ENCODE measurements at regions not wholly inside any gene's neighbourhood (a gene's known extent, or its start where the extent isn't known, plus 50 kb on each side); places are given as distances from the start of the nearest gene placed in this dataset.

DNA sequence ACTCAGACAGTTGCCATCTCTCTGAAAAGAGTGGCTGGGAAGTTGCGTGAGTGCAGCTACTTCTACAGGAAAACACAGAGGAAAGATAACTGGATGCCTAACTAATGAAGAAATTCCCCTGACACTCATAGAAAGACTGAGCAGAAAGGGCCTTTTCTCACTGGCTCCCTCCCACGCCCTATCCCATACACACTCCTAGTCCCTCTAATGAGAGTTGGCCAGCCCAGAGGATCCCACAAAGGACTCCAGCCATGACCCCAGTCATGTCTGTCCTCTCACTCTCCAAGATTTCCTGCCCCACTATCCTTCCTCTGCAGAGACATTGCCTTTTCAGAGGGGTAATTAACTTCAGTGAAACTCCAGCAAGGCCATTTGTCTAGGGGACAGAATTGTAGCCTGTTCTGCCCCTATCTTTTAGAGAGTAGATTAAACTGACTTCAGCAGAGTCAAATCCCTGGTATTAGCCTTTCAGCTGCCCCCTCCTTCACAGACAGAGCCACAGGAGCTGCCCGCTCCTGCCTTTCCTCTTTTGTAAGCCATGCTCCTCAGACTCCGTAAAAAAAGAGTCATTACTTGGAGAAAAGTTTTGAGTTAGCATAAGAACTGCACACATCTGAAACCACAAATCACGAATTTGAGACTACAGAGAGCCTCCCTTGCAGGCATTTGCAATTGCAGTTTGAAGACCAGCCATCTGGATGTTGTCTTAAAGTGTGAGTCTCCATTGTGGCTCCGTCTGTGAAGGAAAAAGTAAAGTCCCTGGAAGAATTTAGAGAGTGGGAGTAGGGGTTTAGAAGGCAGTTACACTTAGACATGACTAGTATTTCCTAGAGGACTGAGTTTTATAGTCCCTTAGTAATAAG is 129.1 kb upstream of the SEMA6D start:
- DNase-seq (ENCODE audit: low read depth in 2 of 2, low spot score in 1 of 2): no peak

DNA sequence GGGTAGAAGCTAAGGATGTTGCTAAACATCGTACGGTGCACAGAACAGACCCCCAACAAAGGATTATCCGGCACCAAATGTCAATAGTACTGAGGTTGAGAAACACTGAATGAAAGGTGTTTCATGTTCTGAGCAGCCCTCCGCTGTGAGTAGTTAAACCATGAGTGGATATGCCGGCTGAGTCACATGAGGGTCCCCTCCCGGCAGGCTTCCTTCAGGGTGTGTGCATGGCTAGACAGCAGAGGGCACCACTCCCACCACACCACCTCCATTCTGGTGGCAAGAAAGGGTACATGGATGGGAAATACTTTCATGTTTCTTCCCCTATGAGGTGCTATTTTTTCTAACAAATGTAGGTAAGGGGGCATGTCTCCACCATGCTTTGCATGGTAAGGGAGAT is 128.3 kb upstream of the SEMA6D start:
- no peak for DNase-seq (ENCODE audit: low read depth in 2 of 2, low spot score in 1 of 2)

DNA sequence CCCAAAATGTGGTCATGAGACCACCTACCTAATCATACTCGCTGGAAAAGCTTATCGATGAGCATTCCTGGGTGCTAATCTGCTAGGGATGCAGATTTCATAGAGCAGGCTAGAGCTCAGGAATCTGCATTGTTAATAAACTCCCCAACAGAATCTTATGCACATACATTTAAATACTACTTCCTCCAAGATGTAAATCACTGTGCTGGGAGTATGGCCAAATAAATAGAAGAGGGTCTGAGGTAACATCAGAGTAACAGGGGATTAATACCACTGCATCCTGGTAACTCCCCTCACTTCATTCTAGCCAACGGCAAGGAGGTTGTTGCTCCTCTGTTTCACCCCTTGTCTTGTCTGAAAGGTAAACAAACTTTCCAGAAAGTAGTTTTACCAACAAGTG is 118.3 kb upstream of the SEMA6D start:
- DNase-seq (ENCODE audit: low read depth in 2 of 2, low spot score in 1 of 2): no peak

DNA sequence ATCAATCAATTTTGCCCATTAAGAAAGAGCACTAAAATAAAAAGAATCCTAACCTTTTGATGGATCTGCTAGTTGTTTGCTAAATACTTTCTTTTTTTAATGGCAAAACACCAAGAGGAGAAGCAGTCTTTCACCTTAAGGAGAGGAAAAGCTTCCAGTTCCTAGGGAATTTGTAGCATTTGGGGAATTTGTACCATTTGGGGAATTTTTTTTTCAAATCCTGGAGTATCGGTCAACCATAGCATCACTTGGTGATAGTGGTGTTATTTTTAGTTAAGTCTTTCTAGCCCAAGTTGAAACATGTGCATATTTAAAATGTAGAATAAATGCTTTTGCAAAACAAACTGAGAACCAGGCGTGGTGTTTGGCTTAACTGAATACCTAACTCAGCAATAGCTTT is 117.5 kb upstream of the SEMA6D start:
- no peak for DNase-seq (ENCODE audit: low read depth in 2 of 2, low spot score in 1 of 2)

DNA sequence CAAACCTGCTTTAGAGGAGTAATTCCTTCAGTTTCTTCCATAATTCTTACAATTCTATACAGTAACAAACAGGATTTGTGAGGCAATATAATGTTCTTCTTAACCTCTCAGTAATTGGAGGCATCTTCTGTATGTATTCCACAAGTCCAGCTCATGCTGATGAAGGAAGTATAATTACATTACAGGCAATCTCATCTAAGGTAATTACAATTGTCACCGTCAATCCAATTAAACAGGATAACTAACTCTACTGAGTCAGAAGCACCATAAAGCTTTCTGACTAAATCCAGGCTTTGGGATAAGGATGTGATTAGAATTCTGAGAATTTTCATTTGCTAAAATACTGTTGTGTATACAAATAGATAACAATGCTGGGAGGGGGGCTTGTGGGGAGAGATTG is 115.2 kb upstream of the SEMA6D start:
- DNase-seq (ENCODE audit: low read depth in 2 of 2, low spot score in 1 of 2): no peak

DNA sequence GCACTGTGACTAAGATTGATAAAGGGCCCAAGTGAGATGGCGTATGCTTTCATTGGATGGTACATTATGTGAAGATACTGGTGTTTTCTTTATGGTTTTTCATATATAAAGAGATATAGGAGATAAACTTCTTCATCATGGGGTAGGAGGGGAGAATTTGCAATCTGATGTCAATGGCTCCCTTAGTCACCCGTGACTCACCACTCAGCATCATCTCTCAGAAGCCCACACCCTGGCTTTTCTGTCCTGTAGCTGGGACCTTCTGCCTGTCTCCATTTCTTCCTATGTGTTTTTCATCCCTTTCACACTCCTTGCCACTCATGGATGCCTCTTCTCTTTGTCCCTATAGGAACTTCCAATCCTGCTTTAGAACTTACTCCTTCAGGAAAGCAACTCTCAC is 114.3 kb upstream of the SEMA6D start:
- no peak for DNase-seq (ENCODE audit: low read depth in 2 of 2, low spot score in 1 of 2)

DNA sequence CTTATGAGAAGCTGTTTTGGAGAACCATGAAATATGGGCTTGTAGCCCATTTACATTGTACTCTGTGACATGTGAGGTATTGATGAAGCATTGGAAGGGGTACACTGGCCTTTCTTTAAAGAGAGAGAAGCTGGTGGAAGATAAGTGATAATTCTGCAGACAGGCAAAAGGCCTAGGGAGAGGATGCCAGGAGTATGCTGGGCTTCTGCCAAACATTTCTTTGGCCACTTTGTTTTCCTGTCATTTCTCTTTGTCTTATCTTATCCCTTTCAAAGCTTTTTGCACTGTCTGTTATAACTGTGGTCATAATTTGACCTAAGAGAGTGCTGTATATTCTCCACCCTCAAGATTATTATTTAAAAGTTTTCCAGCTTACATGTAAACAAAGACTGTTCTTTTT is 109.6 kb upstream of the SEMA6D start:
- no peak for DNase-seq (ENCODE audit: low read depth in 2 of 2, low spot score in 1 of 2)

DNA sequence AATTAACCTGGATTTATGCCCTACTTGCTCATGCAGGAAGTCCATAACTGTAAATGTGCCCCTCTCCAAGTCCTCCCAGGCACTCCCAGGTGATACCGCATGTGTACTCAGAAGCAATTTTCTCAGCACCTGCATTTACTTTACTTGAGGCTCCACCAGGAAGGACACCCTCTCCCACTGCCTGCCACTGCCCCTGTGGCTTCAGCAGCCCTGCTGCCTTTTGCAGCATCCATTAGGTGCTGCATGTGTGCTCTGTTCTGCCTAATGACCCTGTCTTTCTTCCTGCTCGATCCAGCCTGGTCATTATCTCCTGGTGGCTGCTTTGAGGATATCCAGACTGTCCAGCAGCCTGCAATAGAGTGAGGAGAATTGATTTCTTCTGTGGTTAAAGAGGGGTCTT is 107.6 kb upstream of the SEMA6D start:
- DNase-seq (ENCODE audit: low read depth in 2 of 2, low spot score in 1 of 2): no peak

DNA sequence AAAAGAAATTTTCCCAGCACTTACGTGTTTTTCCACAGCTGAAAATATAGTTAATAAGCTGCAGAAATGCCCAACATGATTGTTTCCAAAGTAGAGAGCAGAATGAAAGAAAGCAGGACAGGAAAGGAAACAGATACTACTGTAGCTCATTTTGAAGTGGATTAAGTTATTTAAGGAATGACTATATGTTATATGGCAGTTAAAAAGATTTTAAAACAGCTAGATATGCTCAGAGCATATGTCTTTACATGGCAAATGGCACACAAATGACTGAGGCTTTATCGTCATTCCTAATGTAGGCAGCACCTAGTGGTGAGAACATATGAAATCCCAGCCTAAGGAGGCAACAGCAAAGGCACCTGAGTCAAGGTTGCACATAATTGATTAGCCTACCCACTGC is 106.6 kb upstream of the SEMA6D start:
- no peak for DNase-seq (ENCODE audit: low read depth in 2 of 2, low spot score in 1 of 2)

DNA sequence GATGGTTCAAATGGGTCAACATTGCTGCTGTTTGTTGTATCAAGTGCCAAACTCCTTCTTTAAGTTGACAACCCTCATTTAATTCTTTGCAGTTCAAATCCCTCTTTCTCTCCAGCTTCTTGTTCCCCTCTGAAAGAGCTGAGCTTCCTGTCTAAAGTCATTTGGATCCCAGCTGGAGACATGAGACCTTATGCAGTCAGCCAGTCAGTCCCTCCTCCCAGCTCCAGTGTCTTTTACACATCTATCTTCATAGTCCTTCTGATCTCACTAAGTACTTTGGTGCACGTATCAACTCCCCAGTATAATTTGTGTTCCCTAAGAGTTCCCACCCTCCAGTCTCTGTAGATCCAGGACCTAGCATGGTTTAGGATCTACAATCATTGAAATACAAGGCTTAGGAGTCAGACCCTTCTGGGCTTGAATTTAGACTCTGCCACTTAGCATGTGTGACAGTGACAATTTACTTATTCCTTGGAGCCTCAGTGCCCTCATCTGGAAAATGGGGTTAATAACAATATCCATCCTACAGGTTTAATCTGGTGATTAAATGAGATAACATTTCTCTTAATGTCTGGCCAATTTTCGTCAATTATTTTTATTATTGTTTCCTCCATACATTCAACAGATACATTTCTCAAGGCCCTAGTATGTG is 102.8 kb upstream of the SEMA6D start:
- DNase-seq (ENCODE audit: low read depth in 2 of 2, low spot score in 1 of 2): no peak

DNA sequence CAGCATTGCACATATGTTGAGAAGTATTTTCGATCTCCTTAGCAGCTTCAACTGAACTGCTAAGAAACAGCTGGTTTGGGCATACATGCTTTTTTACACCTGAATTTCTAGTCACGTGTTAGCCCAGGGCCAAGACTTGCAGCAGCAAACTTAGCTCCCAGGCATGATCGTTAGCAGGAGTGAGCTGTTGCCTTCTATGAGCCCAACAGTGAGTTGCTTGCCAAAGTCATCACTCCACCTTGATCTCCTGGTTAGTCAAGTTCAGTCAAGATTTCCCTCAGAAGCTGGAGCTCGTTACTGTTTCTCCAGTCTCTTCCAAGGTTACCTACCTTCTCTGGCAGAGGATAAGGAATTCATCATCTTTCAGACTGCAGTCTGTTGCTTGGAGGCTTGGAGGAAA is 100.4 kb upstream of the SEMA6D start:
- no peak for DNase-seq (ENCODE audit: low read depth in 2 of 2, low spot score in 1 of 2)

DNA sequence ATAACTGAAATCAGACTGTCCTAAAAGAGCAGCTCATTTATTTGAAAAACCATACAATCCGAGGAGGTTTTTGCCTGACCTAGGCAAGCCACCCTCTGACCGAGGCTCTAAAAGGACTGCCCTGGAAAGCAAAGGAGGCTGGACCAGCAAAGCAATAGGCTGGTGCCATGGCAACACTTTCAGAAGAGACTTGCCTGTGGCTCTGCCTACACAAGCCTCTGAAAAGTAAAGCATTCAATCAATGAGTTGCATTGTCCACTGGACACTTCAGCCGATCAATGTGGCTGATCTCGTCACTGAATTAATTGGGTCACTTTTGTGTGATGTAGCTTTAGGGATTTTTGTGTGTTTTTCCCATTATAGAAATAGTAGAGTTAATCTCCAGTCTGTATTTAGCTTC is 99.1 kb upstream of the SEMA6D start:
- DNase-seq (ENCODE audit: low read depth in 2 of 2, low spot score in 1 of 2): no peak

DNA sequence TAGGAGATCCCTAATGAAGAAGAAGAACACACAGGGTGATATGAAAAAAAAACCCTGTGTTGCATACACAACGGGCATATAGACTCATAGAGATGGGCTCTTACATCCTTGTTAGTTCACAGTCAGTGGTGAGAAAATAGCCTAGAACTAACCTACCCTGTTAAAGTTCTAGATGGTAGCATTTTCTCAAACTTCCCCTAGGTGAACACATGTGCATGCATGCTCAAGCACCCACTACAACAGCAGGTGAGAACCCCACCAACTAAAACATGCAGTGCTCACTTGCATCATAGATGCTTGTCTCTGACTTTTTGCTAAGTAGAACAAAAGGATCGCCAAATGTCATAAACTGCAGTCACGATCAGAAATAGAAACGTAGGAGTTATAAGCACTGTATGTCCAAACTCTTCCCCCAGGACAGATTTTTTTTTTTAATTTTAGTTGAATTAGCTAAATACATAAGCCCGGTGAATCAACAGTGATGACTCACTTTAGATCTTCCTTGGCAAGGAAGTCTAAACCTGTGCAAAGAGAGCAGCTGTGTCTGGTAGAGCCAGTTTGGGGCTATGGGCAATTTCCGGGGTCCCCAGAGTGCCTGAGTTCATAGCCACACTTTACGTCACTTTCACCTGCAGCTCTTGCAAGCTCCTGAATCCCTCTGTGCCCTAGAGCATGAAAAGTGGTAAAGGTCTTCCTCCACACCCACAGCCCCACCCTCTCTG is 96.2 kb upstream of the SEMA6D start:
- no peak for DNase-seq (ENCODE audit: low read depth in 2 of 2, low spot score in 1 of 2)

DNA sequence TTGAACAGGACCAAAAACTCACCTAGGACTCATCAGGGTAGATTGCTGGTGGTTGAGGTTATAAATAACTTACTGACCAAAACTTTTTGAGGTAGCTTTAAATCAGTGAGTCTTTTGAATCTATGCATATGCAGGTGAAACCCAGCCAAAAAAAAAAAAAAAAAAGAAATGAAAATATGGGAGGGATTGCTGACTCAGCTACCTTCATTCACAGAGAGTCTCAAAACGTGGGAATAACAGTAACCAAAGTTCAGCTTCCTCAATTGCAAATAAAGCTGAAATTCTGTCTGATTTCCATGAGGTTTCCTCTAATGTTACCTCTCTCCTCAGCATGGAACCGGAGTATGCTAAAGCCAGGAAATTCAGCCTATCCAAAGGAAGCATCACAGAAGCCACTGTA is 95.2 kb upstream of the SEMA6D start:
- no peak for DNase-seq (ENCODE audit: low read depth in 2 of 2, low spot score in 1 of 2)

DNA sequence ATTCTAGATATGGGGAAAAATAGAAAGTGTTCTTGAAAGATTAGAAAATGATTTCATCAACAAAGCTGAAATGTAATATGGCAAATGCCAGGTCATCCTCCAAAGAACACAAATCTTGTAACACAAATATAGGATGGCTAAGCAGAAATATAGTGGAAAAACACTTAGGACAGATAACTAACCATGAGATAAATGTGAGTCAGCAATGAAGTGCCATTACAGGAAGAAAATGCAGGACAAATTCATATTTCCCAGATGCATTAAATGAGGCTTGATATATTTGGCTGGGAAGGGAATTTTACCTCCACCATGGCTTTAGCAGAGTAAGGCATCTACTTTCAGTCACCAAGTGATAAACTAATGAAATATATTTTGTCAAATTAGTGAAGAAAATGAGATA is 92.8 kb upstream of the SEMA6D start:
- no peak for DNase-seq (ENCODE audit: low read depth in 2 of 2, low spot score in 1 of 2)

DNA sequence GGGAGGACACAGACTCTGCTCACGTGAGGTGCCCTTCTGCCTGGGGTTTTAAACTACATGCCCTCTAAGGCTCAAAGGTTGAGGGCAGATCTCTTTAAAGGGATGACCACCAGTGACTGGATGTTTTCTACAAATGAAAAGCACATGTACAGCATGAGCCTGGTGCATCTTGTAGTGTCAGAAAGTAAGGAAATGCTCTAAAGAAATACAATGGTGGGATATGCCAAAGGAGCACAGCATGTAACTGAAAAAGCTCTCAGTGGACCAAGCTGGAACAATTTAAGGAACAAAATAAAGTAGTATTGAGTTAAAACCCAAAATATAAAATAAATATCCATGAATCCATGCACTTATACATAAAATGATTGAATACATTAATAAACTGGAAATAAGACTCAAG is 78.3 kb upstream of the SEMA6D start:
- no peak for DNase-seq (ENCODE audit: low read depth in 2 of 2, low spot score in 1 of 2)

DNA sequence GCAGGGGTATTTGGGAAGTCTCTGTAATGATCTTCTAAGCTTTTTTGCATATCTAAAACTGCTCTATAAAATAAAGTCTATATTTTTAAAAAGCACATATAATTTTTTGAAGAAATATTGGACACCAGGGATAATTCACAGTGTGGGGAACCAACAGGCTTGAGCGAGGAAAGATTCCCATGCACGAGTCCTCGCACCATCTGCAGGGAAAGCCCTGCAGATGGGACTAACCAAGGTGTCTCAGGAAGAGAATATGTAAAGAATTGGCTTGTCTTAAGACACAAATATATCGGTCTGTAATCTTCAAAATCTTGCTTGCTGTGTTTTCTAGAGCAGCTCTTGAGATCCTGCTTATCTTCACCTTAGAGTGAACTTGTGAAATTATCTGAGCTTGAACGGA is 77.2 kb upstream of the SEMA6D start:
- no peak for DNase-seq (ENCODE audit: low read depth in 2 of 2, low spot score in 1 of 2)

DNA sequence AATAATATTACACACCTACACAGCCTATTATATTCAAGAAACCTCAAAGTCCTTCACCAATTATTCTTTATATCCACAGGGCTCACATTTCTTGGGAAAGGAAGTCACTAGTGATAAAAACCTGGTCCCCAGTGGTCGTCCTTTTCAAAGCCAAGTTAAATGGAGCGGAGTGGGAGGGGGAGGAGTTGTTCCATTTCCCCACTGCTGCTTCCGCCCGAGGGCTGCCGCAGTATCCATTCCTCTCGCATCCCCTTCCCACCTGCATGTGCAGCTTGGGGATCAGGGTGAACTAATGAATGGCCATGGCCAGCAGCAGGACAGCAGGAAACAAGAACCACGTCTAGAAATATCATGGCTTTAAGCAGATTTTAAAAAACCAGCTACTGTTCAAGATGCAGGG is 76.4 kb upstream of the SEMA6D start:
- DNase-seq (ENCODE audit: low read depth in 2 of 2, low spot score in 1 of 2): no peak

DNA sequence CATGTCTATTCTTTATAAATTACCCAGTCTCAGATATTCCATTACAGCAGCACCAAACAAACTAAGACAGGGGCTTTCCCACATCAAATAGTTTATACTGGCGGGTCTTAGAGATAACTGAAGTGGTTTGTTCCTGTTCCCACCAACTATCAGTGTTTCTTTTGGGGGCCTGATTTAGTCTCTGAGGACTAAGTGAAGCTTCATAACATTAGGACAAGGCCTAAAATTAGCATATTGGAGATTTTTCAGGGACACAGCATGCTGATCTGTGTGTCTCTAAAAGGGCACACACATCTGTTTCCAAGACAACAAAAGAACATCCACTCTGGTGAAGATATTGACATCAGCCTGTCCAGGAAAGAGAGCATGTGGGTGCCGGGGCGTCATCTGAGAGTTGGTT is 72.6 kb upstream of the SEMA6D start:
- DNase-seq (ENCODE audit: low read depth in 2 of 2, low spot score in 1 of 2): no peak

DNA sequence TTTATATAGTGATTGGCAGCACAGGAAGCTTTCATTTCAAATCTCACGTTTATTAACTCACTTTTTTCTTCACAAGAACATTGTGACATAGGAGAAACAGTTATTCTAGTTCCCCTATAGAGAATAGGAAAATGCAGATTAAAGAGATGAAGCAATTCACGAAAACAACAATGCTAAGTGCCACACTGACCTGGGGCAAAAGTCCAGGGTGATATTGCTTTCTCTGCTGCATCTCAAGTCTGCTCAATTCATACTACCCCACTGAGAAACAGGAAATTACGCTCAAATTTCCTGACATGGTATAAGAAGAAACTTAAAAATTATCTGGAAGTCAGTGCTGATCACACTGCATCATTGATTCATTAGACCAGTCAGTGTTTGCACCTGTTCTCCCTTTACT is 66.7 kb upstream of the SEMA6D start:
- no peak for DNase-seq (ENCODE audit: low read depth in 2 of 2, low spot score in 1 of 2)

DNA sequence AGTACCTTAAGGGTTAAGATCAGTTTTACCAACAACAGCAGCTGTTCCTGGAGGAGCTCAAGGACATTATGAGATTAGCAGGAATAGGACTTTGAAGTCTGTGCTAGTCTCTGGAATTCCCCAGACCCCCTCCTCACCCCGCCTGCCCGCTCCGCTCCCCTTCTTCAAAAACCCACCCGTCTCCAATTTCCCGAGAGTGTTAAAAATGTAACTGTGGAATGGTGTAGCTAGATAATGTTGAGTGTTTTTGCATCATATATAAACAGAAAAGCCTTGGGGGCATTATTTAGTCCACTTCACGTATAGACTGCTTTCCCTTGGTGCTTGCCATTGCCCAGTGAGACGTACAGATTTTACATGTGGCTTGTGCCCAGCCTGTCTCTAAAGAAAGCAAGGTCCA is 65.0 kb upstream of the SEMA6D start:
- DNase-seq (ENCODE audit: low read depth in 2 of 2, low spot score in 1 of 2): no peak

DNA sequence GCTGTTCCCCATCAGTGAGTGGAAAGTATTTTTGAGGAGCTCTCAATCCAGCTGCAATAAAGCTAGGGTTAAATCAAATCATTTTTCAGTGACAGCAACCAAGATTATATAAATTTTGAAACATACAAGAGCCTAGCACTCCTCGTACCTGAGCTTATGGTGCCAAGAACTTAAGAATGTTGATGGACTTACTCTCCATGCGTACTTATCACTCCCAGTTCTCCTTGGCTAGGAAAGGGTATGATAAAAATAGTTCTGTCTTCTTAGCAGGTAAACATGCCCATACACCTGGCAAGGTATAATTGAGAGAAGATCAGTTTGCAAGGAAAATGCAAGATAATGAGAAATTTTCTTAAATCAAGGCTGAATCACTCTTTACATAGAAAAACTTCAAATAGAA is 64.5 kb upstream of the SEMA6D start:
- no peak for DNase-seq (ENCODE audit: low read depth in 2 of 2, low spot score in 1 of 2)
